Activated CD4-positive, alpha-beta T cell treated with anti-CD3 and anti-CD28 coated beads for 36 hours (primary cell): ENCODE measurements at regions not wholly inside any gene's neighbourhood (a gene's known extent, or its start where the extent isn't known, plus 50 kb on each side); places are given as distances from the start of the nearest gene placed in this dataset.

Source experiments
- ATAC-seq: fragments of 200-7000 bp; cut with Tn5 transposase; one replicate; pipeline ENCODE4 v1.10.0; 2021; ENCODE audit warnings: mild to moderate bottlenecking, moderate library complexity
- CTCF ChIA-PET: fragments of 350-600 bp; sonication (Branson Sonifier 250); formaldehyde crosslinking; loops from one replicate; lab custom pipeline; 2021; ENCODE audit warnings: antibody characterized with exemption; lab: Charles Lee
- POLR2A ChIA-PET: fragments of 350-600 bp; sonication (Branson Sonifier 250); formaldehyde crosslinking; loops from one replicate; lab custom pipeline; 2021; ENCODE audit warnings: antibody characterized with exemption, inconsistent platforms; lab: Charles Lee
- DNase-seq: peaks from one replicate; pipeline ENCODE4 v3.0.0-alpha.2; 2020
- H3K27ac Mint-ChIP-seq: one replicate; pipeline ENCODE4 v1.8.0; 2021; ENCODE audit warnings: mixed read lengths
- H3K27me3 Mint-ChIP-seq: one replicate; pipeline ENCODE4 v1.8.0; 2021; ENCODE audit warnings: mixed read lengths
- H3K36me3 Mint-ChIP-seq: one replicate; pipeline ENCODE4 v1.8.0; 2021; ENCODE audit warnings: low read depth, mixed read lengths
- H3K4me1 Mint-ChIP-seq: one replicate; pipeline ENCODE4 v1.8.0; 2021; ENCODE audit warnings: mixed read lengths
- H3K4me3 Mint-ChIP-seq: one replicate; pipeline ENCODE4 v1.8.0; 2021; ENCODE audit warnings: mild to moderate bottlenecking, moderate library complexity, mixed read lengths
- H3K9me3 Mint-ChIP-seq: one replicate; pipeline ENCODE4 v1.8.0; 2021; ENCODE audit warnings: low read depth, mixed read lengths
- intact Hi-C, 2 experiments: fragments of 100-400 bp; cut with DNase I in 1 of 2; cut with micrococcal nuclease in 1 of 2; formaldehyde crosslinking; loops; one replicate each; pipeline versions ENCODE4 v1.14.2 to v1.15.1; 2022 to 2024; cut with DNase I, micrococcal nuclease

DNA sequence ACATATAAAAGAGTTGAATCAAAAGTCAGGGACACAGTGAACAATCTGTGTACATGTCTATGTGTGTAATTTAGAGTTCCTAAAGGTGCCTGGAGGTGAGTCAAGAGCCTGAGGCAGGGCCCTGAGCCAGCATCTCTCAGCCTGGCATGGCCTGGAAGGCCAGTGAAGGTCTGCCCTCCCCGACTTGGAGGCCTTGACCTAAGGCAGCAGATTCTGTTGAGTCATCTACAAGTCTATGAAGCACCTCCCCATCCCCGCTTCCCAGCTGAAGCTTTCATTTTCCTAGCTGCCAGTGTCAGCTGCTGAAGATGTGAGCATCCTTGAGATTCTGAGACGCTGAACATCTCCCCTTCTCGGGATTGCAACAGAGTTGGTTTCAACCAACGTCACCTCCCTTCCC lies 583.9 kb downstream of the BCOR start:
- Mint-ChIP-seq H3K4me1 (peaks cover 7% of the 10 kb centered on the region), H3K4me3 (no peak overlapping the region)
- POLR2A ChIA-PET, result no interaction called here

GRCh38 chrX:39514801-39515200 lies 583.0 kb downstream of the BCOR start:
- no peak overlapping the region for H3K4me3 Mint-ChIP-seq
- no peak for DNase-seq
- no peaks in the 10 kb centered on the region for H3K9me3 Mint-ChIP-seq
- no peaks in the 10 kb centered on the region for H3K4me1 Mint-ChIP-seq
- intact Hi-C loops, result no loop called here
- no peak for ATAC-seq
- CTCF ChIA-PET, result no interaction called here
- no peak overlapping the region for H3K27ac Mint-ChIP-seq
- POLR2A ChIA-PET, result no interaction called here
- no peaks in the 10 kb centered on the region for H3K36me3 Mint-ChIP-seq
- no peaks in the 10 kb centered on the region for H3K27me3 Mint-ChIP-seq

More for the DNA sequence above, 583.9 kb downstream of the BCOR start:
- H3K27ac Mint-ChIP-seq, result no peak overlapping the region
- no peaks in the 10 kb centered on the region for H3K27me3 Mint-ChIP-seq
- DNase-seq, result no peak
- peaks cover 7% of the 10 kb centered on the region for H3K36me3 Mint-ChIP-seq
- CTCF ChIA-PET, result no interaction called here
- no peak for ATAC-seq
- no peaks in the 10 kb centered on the region for H3K9me3 Mint-ChIP-seq
- intact Hi-C loops, result no loop called here

GRCh38 chrX:39516427-39516841 lies 581.3 kb downstream of the BCOR start:
- H3K27ac Mint-ChIP-seq, result no peak overlapping the region
- no peaks in the 10 kb centered on the region for H3K36me3 Mint-ChIP-seq
- H3K27me3 Mint-ChIP-seq, result no peaks in the 10 kb centered on the region
- H3K4me3 Mint-ChIP-seq, result no peak overlapping the region
- H3K4me1 Mint-ChIP-seq, result peaks cover 2% of the 10 kb centered on the region
- DNase-seq (no peak), ATAC-seq (no peak)
- CTCF ChIA-PET, result no interaction called here
- intact Hi-C loops, result no loop called here
- no peaks in the 10 kb centered on the region for H3K9me3 Mint-ChIP-seq
- POLR2A ChIA-PET, result no interaction called here

- intact Hi-C loops, result no loop called here
- CTCF ChIA-PET, result no interaction called here
- DNase-seq, result no peak
Observed at GRCh38 chrX:39518476-39519029, 579.2 kb downstream of the BCOR start.

GRCh38 chrX:39519030-39519488 lies 578.7 kb downstream of the BCOR start:
- Mint-ChIP-seq H3K4me3 (no peak overlapping the region), H3K4me1 (peaks cover 2% of the 10 kb centered on the region), H3K36me3 (no peaks in the 10 kb centered on the region), H3K9me3 (no peaks in the 10 kb centered on the region), H3K27ac (no peak overlapping the region), H3K27me3 (no peaks in the 10 kb centered on the region)
- CTCF ChIA-PET, result no interaction called here
- DNase-seq (no peak), ATAC-seq (no peak)
- POLR2A ChIA-PET, result no interaction called here
- intact Hi-C loops, result no loop called here

More at GRCh38 chrX:39518476-39519029, 579.2 kb downstream of the BCOR start:
- ATAC-seq, result no peak
- no peaks in the 10 kb centered on the region for H3K27me3 Mint-ChIP-seq
- H3K4me3 Mint-ChIP-seq, result no peak overlapping the region
- no peaks in the 10 kb centered on the region for H3K36me3 Mint-ChIP-seq
- H3K27ac Mint-ChIP-seq, result no peak overlapping the region
- no peaks in the 10 kb centered on the region for H3K9me3 Mint-ChIP-seq
- POLR2A ChIA-PET, result no interaction called here
- H3K4me1 Mint-ChIP-seq, result peaks cover 2% of the 10 kb centered on the region

DNA sequence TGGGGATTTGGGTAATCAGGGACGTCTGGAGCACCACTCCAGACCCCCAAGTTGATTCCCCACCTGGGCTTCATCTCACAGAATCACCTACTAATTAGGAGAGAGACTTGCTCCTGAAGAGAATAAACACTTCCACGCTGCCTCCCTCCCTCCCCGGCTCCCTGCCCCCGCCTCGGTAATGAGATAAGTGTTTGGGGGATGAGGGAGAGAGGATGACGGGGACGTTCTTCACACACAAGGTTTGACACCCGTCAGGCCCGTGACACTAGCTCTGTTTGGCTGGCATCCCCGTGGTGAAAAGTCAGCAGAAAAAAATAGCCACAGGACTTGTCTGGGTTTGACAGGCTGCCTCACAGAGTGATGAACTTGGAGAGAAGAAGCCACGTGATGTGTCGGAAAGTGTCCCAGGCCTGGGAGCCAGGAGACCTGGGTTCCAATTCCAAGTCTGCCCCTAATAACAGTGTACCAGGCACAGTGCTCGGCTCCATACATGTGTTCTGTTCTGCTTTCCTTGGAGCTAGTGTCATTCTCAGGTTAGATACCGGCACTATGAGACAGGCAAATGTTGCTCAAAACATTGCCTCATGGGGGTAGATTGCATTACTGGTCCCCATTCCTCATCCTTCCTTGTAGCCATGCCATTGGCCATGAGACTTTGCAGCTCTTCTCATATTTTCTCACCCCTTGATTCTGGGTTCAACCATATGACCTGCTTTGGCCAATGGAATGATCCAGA lies 578.0 kb downstream of the BCOR start:
- Mint-ChIP-seq H3K4me3 (no peak overlapping the region), H3K9me3 (no peaks in the 10 kb centered on the region), H3K36me3 (no peaks in the 10 kb centered on the region), H3K27ac (no peak overlapping the region), H3K27me3 (no peaks in the 10 kb centered on the region), H3K4me1 (peaks cover 2% of the 10 kb centered on the region)
- DNase-seq (no peak), ATAC-seq (no peak)
- POLR2A ChIA-PET, result no interaction called here
- CTCF ChIA-PET, result no interaction called here
- intact Hi-C loops, result no loop called here

GRCh38 chrX:39525758-39526157 lies 572.0 kb downstream of the BCOR start:
- DNase-seq, result no peak
- H3K4me1 Mint-ChIP-seq, result peaks cover under 1% of the 10 kb centered on the region
- no peaks in the 10 kb centered on the region for H3K27me3 Mint-ChIP-seq
- H3K36me3 Mint-ChIP-seq, result no peaks in the 10 kb centered on the region
- intact Hi-C loops, result no loop called here
- ATAC-seq, result no peak
- ChIA-PET CTCF (no interaction called here), POLR2A (no interaction called here)
- H3K27ac Mint-ChIP-seq, result no peak overlapping the region
- no peak overlapping the region for H3K4me3 Mint-ChIP-seq
- H3K9me3 Mint-ChIP-seq, result no peaks in the 10 kb centered on the region

GRCh38 chrX:39527025-39527424 lies 570.7 kb downstream of the BCOR start:
- intact Hi-C loops, result no loop called here
- ChIA-PET POLR2A (no interaction called here), CTCF (no interaction called here)
- Mint-ChIP-seq H3K27me3 (no peaks in the 10 kb centered on the region), H3K4me1 (no peaks in the 10 kb centered on the region), H3K9me3 (no peaks in the 10 kb centered on the region), H3K27ac (no peak overlapping the region), H3K36me3 (no peaks in the 10 kb centered on the region), H3K4me3 (no peak overlapping the region)
- ATAC-seq, result no peak
- DNase-seq, result no peak

DNA sequence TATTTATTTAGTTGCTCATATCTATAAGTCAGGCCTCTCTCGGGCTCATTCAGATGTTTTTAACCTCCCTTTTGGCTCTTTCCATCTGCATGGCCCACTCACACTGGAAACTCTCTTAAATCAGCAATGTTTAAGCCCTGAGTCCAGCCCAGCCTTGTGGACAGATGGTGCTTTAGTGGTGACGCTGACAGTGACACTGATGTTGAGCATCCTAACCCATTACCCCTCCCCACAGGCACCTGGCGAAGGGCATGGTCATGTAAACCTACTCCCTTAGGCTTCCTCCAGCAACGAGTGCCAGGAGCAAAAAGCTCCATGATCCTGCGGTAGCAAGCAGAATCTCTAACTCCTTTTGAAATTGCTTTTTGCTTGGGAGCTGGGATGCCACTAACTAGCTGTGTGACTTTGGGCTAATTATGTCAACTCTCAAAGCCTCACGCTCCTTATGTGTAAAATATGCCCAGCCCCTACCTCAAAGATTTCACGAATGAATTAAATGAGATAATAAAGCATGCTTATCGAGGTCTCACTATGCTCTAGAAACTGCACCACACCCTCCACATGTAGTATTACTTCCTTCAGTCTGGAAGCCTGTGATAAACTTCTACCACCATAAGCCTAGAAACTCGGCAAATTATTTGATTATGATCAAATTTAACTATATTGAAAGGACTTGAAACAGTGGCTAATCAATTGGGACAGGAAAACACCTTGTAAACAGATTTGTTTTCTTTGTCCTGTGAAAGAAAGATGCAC lies 569.4 kb downstream of the BCOR start:
- POLR2A ChIA-PET, result no interaction called here
- Mint-ChIP-seq H3K27ac (no peak overlapping the region), H3K4me3 (no peak overlapping the region), H3K36me3 (no peaks in the 10 kb centered on the region), H3K4me1 (peaks cover 11% of the 10 kb centered on the region), H3K9me3 (no peaks in the 10 kb centered on the region), H3K27me3 (no peaks in the 10 kb centered on the region)
- no peak for DNase-seq
- ATAC-seq, result no peak
- CTCF ChIA-PET, result no interaction called here
- intact Hi-C loops, result no loop called here

DNA sequence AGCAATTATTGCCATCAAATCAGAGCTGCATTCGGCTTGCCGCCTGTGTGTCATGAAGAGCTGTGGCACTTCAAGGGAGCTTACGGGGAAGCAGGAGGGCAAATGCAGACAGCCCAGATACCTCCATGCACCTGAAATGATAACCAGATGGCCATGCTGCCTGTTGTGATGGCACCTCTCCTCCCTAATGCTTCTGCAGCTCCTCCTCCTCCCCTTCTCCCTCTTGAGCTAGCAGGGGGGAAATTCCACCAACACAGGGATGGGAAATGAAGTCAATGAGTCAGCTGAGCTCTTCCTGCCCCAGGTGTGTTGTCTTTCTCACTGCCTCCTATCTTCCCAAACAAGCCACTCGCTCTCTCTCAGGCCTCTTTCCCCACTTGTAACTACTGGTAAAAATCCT lies 565.0 kb downstream of the BCOR start:
- POLR2A ChIA-PET, result no interaction called here
- ATAC-seq (peak; percentile 19), DNase-seq (no peak)
- no peak overlapping the region for H3K4me3 Mint-ChIP-seq
- no peaks in the 10 kb centered on the region for H3K27me3 Mint-ChIP-seq
- peak overlapping the region; percentile 55 for H3K27ac Mint-ChIP-seq
- intact Hi-C loops, result no loop called here
- H3K4me1 Mint-ChIP-seq, result peaks cover 13% of the 10 kb centered on the region
- H3K36me3 Mint-ChIP-seq, result no peaks in the 10 kb centered on the region
- H3K9me3 Mint-ChIP-seq, result no peaks in the 10 kb centered on the region
- CTCF ChIA-PET, result interaction anchor here (0.5 kb wide), 1 partner anchor 20 kb away, joined by 3 read pairs; no protein-coding TSS in a partner anchor

GRCh38 chrX:39534949-39535348 lies 562.8 kb downstream of the BCOR start:
- Mint-ChIP-seq H3K36me3 (no peaks in the 10 kb centered on the region), H3K4me3 (no peak overlapping the region), H3K27ac (no peak overlapping the region), H3K27me3 (no peaks in the 10 kb centered on the region), H3K9me3 (no peaks in the 10 kb centered on the region), H3K4me1 (peaks cover 13% of the 10 kb centered on the region)
- POLR2A ChIA-PET, result no interaction called here
- DNase-seq, result no peak
- CTCF ChIA-PET, result no interaction called here
- ATAC-seq, result no peak
- intact Hi-C loops, result no loop called here

- intact Hi-C loops, result no loop called here
- no peak overlapping the region for H3K4me3 Mint-ChIP-seq
- peaks cover 13% of the 10 kb centered on the region for H3K4me1 Mint-ChIP-seq
- H3K9me3 Mint-ChIP-seq, result no peaks in the 10 kb centered on the region
- no peaks in the 10 kb centered on the region for H3K36me3 Mint-ChIP-seq
- ATAC-seq, result no peak
- POLR2A ChIA-PET, result no interaction called here
- no peaks in the 10 kb centered on the region for H3K27me3 Mint-ChIP-seq
- CTCF ChIA-PET, result no interaction called here
- no peak for DNase-seq
- H3K27ac Mint-ChIP-seq, result no peak overlapping the region
Observed at GRCh38 chrX:39536211-39536610, 561.5 kb downstream of the BCOR start.
